Endothelial cell of umbilical vein (primary cell): ENCODE measurements at regions not wholly inside any gene's neighbourhood (a gene's known extent, or its start where the extent isn't known, plus 50 kb on each side); places are given as distances from the start of the nearest gene placed in this dataset.

Experiments used
- BruUV-seq: library from RNA; stranded (reverse); fragments of 400-500 nt; replicated peaks from 2 replicates; lab custom pipeline; 2021; lab: Mats Ljungman, UMichigan
- CTCF ChIA-PET: fragments of 300-600, 350-600 bp; sonication (Branson Sonifier 250); formaldehyde crosslinking; loops from one replicate; lab custom pipeline; 2021; ENCODE audit warnings: antibody characterized with exemption, inconsistent platforms; lab: Charles Lee
- POLR2A ChIA-PET: fragments of 300-600, 350-600 bp; sonication (Branson Sonifier 250); formaldehyde crosslinking; loops from one replicate; lab custom pipeline; 2021; ENCODE audit warnings: antibody characterized with exemption, inconsistent platforms; lab: Charles Lee
- DNase-seq: peaks from one replicate; pipeline ENCODE4 v3.0.0-alpha.2; 2011; ENCODE audit warnings: low read depth, low spot score
- FAIRE-seq: peaks from 2 replicates; lab custom pipeline; 2011; peaks lifted over from hg19 to GRCh38; lab: Jason Lieb, UNC
- H2AFZ ChIP-seq: 2 replicates; pipeline ENCODE4 v1.6.0; 2012; ENCODE audit warnings: low read depth, low read length, control low read depth, inconsistent platforms
- H3K27ac ChIP-seq: 2 replicates; pipeline ENCODE4 v1.5.1; 2011; ENCODE audit warnings: low read depth, mild to moderate bottlenecking, control low read depth, low read length, moderate library complexity; ENCODE audit not compliant: insufficient read depth
- H3K27me3 ChIP-seq, 2 experiments: 2 replicates each; pipeline versions ENCODE4 v1.6.0 to v1.6.1; 2011; ENCODE audit warnings: low read length in 2 of 2, mixed read lengths in 1 of 2; ENCODE audit not compliant: control insufficient read depth in 2 of 2, insufficient read depth in 2 of 2
- H3K36me3 ChIP-seq, 2 experiments: 2 replicates in 1 of 2; 3 replicates in 1 of 2; pipeline ENCODE4 v1.5.1; 2011; ENCODE audit warnings: low read length in 2 of 2, mild to moderate bottlenecking in 1 of 2, moderate library complexity in 1 of 2; ENCODE audit not compliant: control insufficient read depth in 2 of 2, insufficient read depth in 2 of 2; ENCODE audit errors: extremely low read depth in 1 of 2
- H3K4me1 ChIP-seq: 3 replicates; pipeline ENCODE4 v1.5.1; 2011; ENCODE audit warnings: mild to moderate bottlenecking, low read length; ENCODE audit not compliant: control insufficient read depth, insufficient read depth; ENCODE audit errors: extremely low read depth
- H3K4me2 ChIP-seq: 2 replicates; pipeline ENCODE4 v1.6.1; 2011; ENCODE audit warnings: low read length, control low read depth, mixed read lengths; ENCODE audit not compliant: insufficient read depth
- H3K4me3 ChIP-seq, 3 experiments: fragments of 200-600 bp in 1 of 3; sonication (generic), shearing (Covaris generic) in 1 of 3; replicated peaks in 1 of 3; 2 replicates each; pipeline ENCODE4 v1.5.1; 2011 to 2016; ENCODE audit warnings: control low read depth in 3 of 3, low read length in 3 of 3, mild to moderate bottlenecking in 2 of 3, inconsistent platforms in 1 of 3, low read depth in 1 of 3, moderate library complexity in 1 of 3; ENCODE audit not compliant: insufficient read depth in 1 of 3
- H3K79me2 ChIP-seq: 2 replicates; pipeline ENCODE4 v1.6.0; 2012; ENCODE audit warnings: low read length, inconsistent platforms; ENCODE audit not compliant: control insufficient read depth, insufficient read depth
- H3K9ac ChIP-seq: replicated peaks from 2 replicates; pipeline ENCODE3; 2011; ENCODE audit warnings: low read length, control low read depth; ENCODE audit not compliant: insufficient read depth; ENCODE audit errors: extremely low read depth
- H3K9me1 ChIP-seq: replicated peaks from 3 replicates; pipeline ENCODE4 v1.6.0; 2011; ENCODE audit warnings: mild to moderate bottlenecking, low read length; ENCODE audit not compliant: control insufficient read depth, insufficient read depth; ENCODE audit errors: extremely low read depth
- H3K9me3 ChIP-seq: replicated peaks from 2 replicates; pipeline ENCODE4 v1.5.1; 2012; ENCODE audit warnings: low read length, inconsistent platforms; ENCODE audit not compliant: control insufficient read depth, insufficient read depth
- H4K20me1 ChIP-seq: replicated peaks from 2 replicates; pipeline ENCODE3; 2011; ENCODE audit warnings: mild to moderate bottlenecking, low read length; ENCODE audit not compliant: control insufficient read depth, insufficient read depth; ENCODE audit errors: extremely low read depth
- EZH2 ChIP-seq: IDR thresholded peaks from 2 replicates; pipeline ENCODE4 v1.6.1; 2012; ENCODE audit warnings: borderline replicate concordance, low read depth, mild to moderate bottlenecking, moderate library complexity, low read length, inconsistent platforms; ENCODE audit not compliant: severe bottlenecking
- FOS ChIP-seq: IDR thresholded peaks from 2 replicates; pipeline ENCODE4 v1.6.1; 2011; ENCODE audit warnings: mild to moderate bottlenecking, low read length, moderate library complexity, borderline replicate concordance; ENCODE audit not compliant: insufficient read depth
- GATA2 ChIP-seq: IDR thresholded peaks from 2 replicates; pipeline ENCODE4 v1.7.0; 2011; ENCODE audit warnings: low read depth, mild to moderate bottlenecking, moderate library complexity, mixed read lengths, low read length; ENCODE audit not compliant: insufficient read length, insufficient read depth
- JUN ChIP-seq: IDR thresholded peaks from 2 replicates; pipeline ENCODE4 v1.6.1; 2011; ENCODE audit warnings: borderline replicate concordance, low read depth; ENCODE audit not compliant: insufficient read length, insufficient read depth
- MAX ChIP-seq: IDR thresholded peaks from 2 replicates; pipeline ENCODE4 v1.6.1; 2011; ENCODE audit not compliant: insufficient read depth, insufficient read length
- MYC ChIP-seq: IDR thresholded peaks from one replicate; pipeline ENCODE4 v1.6.1; 2011; ENCODE audit warnings: mild to moderate bottlenecking, low read depth, low read length
- POLR2A ChIP-seq: IDR thresholded peaks from 2 replicates; pipeline ENCODE4 v1.6.1; 2012; ENCODE audit warnings: low read depth, mild to moderate bottlenecking, control low read depth, low read length
- POLR2AphosphoS5 ChIP-seq: IDR thresholded peaks from 2 replicates; pipeline ENCODE4 v1.6.1; 2012; ENCODE audit warnings: low read depth, mild to moderate bottlenecking, control low read depth, low read length, moderate library complexity; ENCODE audit not compliant: insufficient read depth
- dilution Hi-C: fragments of 300-500 bp; cut with MboI; formaldehyde crosslinking; loops from one replicate; pipeline ENCODE4 v1.15.0; 2019; ENCODE audit warnings: low sequenced_read_pairs; ENCODE audit not compliant: extremely low pct_ligation_motif_present
- intact Hi-C: fragments of 100-400 bp; cut with micrococcal nuclease; formaldehyde crosslinking; loops from one replicate; pipeline ENCODE4 v1.10.0; 2022
- TF ChIP-seq, protein P1 (sequence below), 2 donors: IDR thresholded peaks; 1 replicate in 1 of 2; 2 replicates in 1 of 2; pipeline ENCODE4 v1.5.1; 2011; ENCODE audit warnings: low read length in 2 of 2, mild to moderate bottlenecking in 2 of 2, moderate library complexity in 2 of 2, control low read depth in 1 of 2, inconsistent platforms in 1 of 2, low read depth in 1 of 2; ENCODE audit not compliant: insufficient read depth in 1 of 2; ENCODE audit errors: extremely low read depth in 1 of 2

GRCh38 chr14:94918896-94919295 is 149.0 kb upstream of the GSC start:
- Histone ChIP-seq H3K4me2 (no peak overlapping the region), H3K4me1 (no peaks in the 10 kb centered on the region), H3K4me3 (no peak overlapping the region), H3K79me2 (no peaks in the 10 kb centered on the region), H3K27me3 (no peaks in the 10 kb centered on the region), H3K36me3 (no peaks in the 10 kb centered on the region), H3K9ac (no peak overlapping the region), H3K9me3 (no peaks in the 10 kb centered on the region), H3K9me1 (no peaks in the 10 kb centered on the region), H4K20me1 (no peaks in the 10 kb centered on the region), H3K27ac (no peak overlapping the region), H2AFZ (no peak overlapping the region)
- no TSS peak for BruUV-seq
- ChIA-PET CTCF (no interaction called here), POLR2A (no interaction called here)
- dilution Hi-C loops: no loop called here
- DNase-seq (no peak), FAIRE-seq (no peak)
- TF ChIP-seq FOS (no peak), GATA2 (no peak), POLR2A (no peak), POLR2AphosphoS5 (no peak), MYC (no peak), JUN (no peak), EZH2 (no peak), MAX (no peak)
- TF ChIP-seq, protein P1, sequence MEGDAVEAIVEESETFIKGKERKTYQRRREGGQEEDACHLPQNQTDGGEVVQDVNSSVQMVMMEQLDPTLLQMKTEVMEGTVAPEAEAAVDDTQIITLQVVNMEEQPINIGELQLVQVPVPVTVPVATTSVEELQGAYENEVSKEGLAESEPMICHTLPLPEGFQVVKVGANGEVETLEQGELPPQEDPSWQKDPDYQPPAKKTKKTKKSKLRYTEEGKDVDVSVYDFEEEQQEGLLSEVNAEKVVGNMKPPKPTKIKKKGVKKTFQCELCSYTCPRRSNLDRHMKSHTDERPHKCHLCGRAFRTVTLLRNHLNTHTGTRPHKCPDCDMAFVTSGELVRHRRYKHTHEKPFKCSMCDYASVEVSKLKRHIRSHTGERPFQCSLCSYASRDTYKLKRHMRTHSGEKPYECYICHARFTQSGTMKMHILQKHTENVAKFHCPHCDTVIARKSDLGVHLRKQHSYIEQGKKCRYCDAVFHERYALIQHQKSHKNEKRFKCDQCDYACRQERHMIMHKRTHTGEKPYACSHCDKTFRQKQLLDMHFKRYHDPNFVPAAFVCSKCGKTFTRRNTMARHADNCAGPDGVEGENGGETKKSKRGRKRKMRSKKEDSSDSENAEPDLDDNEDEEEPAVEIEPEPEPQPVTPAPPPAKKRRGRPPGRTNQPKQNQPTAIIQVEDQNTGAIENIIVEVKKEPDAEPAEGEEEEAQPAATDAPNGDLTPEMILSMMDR (IDR thresholded peaks at IDR 0.05; ENCODE audit: extremely low read depth in 1 of 2, insufficient read depth in 1 of 2, low read depth in 1 of 2, low read length in 2 of 2): no peak
- intact Hi-C loops: no loop called here
